ENCODE measurements at regions not wholly inside any gene's neighbourhood (a gene's known extent, or its start where the extent isn't known, plus 50 kb on each side); places are given as distances from the start of the nearest gene placed in this dataset.

- no peaks in the 10 kb centered on the region for H3K79me2 ChIP-seq (ENCODE audit: control insufficient read depth in 1 of 2, insufficient read depth in 2 of 2, low read length in 2 of 2)
- no peaks in the 10 kb centered on the region for H3K79me1 ChIP-seq (ENCODE audit: low read depth, low read length)
- H4K8ac ChIP-seq (ENCODE audit: extremely low read depth, insufficient read depth, low read length): no peak overlapping the region
- no peak overlapping the region for H2AFZ ChIP-seq (ENCODE audit: low read length)
- no peak overlapping the region for H3K18ac ChIP-seq (ENCODE audit: extremely low read depth, low read length)
- H2BK20ac ChIP-seq (ENCODE audit: low read length): no peak overlapping the region
- no peak overlapping the region for H2BK15ac ChIP-seq (ENCODE audit: low read length)
- no peaks in the 10 kb centered on the region for H3K36me3 ChIP-seq (ENCODE audit: control insufficient read depth in 2 of 4, insufficient read depth in 4 of 4, low read length in 3 of 4)
- 91% methylated on average over 9 of the region's 9 CpGs; no CpG with 5 or more reads in 1 of the 2 experiments for WGBS, 2 experiments (ENCODE audit: extremely low coverage in 1 of 2, insufficient coverage in 1 of 2, insufficient read length in 1 of 2, insufficient replicate concordance in 2 of 2, low coverage in 1 of 2, low lambda C conversion rate in 2 of 2, missing lambda C conversion rate in 1 of 2)
- no peak overlapping the region for H2BK120ac ChIP-seq (replicated peaks; ENCODE audit: low read depth, low read length)
- no peak overlapping the region for H2BK12ac ChIP-seq (ENCODE audit: low read depth, low read length)
- no peak overlapping the region for H3K4me2 ChIP-seq (ENCODE audit: insufficient read depth in 1 of 2, low read depth in 2 of 2, low read length in 2 of 2)
- FAIRE-seq (no peak), DNase-seq (ENCODE audit: low read depth in 1 of 2, low spot score in 2 of 2) (no peak)
- no peak overlapping the region for H3K14ac ChIP-seq (ENCODE audit: insufficient read length)
- no peak overlapping the region for H3K4me3 ChIP-seq (ENCODE audit: extremely low read depth in 1 of 4, insufficient read depth in 2 of 4, low read depth in 3 of 4, low read length in 4 of 4)
- H3K4ac ChIP-seq (replicated peaks; ENCODE audit: insufficient read length, low read depth, low read length): no peak overlapping the region
- no peak overlapping the region for H3K23ac ChIP-seq (ENCODE audit: insufficient read length)
- H3K56ac ChIP-seq (replicated peaks; ENCODE audit: insufficient read length, low read depth, low read length): no peak overlapping the region
- H3K9me3 ChIP-seq (ENCODE audit: insufficient read depth in 2 of 2, low read depth in 1 of 2, low read length in 1 of 2): no peaks in the 10 kb centered on the region
- no peak overlapping the region for H4K91ac ChIP-seq (replicated peaks; ENCODE audit: insufficient read length, low read length)
- no peak overlapping the region for H2BK5ac ChIP-seq (ENCODE audit: low read depth, low read length)
- H3K23me2 ChIP-seq (ENCODE audit: low read depth, low read length): no peaks in the 10 kb centered on the region
- no peaks in the 10 kb centered on the region for H3K27me3 ChIP-seq (replicated peaks in 1 of 4; ENCODE audit: control insufficient read depth in 3 of 4, extremely low read depth in 1 of 4, insufficient read depth in 3 of 4, low read length in 3 of 4)
- no peaks in the 10 kb centered on the region for H3K4me1 ChIP-seq (replicated peaks in 1 of 4; ENCODE audit: control insufficient read depth in 3 of 4, insufficient read depth in 4 of 4, low read length in 3 of 4)
- H4K5ac ChIP-seq (ENCODE audit: insufficient read length, low read depth, low read length): no peak overlapping the region
- H2AK5ac ChIP-seq (ENCODE audit: low read depth, low read length): no peak overlapping the region
- no peak overlapping the region for H3K27ac ChIP-seq (ENCODE audit: low read depth, low read length)
- H4K20me1 ChIP-seq (replicated peaks in 1 of 2; ENCODE audit: control insufficient read depth in 1 of 2, insufficient read depth in 2 of 2, low read length in 2 of 2): no peaks in the 10 kb centered on the region
- CTCF ChIA-PET (ENCODE audit: partially characterized antibody): interaction anchor here (0.6 to 3.3 kb wide), 4 partner anchors 12 to 318 kb away, joined by 3 to 13 read pairs (median 3); no protein-coding TSS in a partner anchor
- POLR2A ChIA-PET (ENCODE audit: partially characterized antibody): no interaction called here
- no peak overlapping the region for H3K9ac ChIP-seq (replicated peaks in 1 of 4; ENCODE audit: extremely low read depth in 1 of 4, low read depth in 3 of 4, low read length in 3 of 4)
- no peak for TF ChIP-seq TBP (IDR thresholded peaks at IDR 0.05; ENCODE audit: low read depth, low read length)
- TF ChIP-seq CHD1 (IDR thresholded peaks at IDR 0.05; ENCODE audit: low read depth, low read length): no peak
Measured at GRCh38 chr11:122187373-122188165, 71.6 kb upstream of the BLID start.

All from H1 (cell line).